HG03175 (cell line): ENCODE measurements at regions not wholly inside any gene's neighbourhood (a gene's known extent, or its start where the extent isn't known, plus 50 kb on each side); places are given as distances from the start of the nearest gene placed in this dataset.
"Not testable (repeated sequence)": the region's sequence is repeated elsewhere in the genome, so short reads cannot be mapped to it uniquely, and the experiment has no call there.

Source experiments
- ATAC-seq: cut with Tn5 transposase; IDR thresholded peaks from one replicate; pipeline ENCODE4 v1.9.1; 2021; ENCODE audit warnings: mild to moderate bottlenecking, moderate library complexity; ENCODE audit not compliant: unreplicated experiment

DNA sequence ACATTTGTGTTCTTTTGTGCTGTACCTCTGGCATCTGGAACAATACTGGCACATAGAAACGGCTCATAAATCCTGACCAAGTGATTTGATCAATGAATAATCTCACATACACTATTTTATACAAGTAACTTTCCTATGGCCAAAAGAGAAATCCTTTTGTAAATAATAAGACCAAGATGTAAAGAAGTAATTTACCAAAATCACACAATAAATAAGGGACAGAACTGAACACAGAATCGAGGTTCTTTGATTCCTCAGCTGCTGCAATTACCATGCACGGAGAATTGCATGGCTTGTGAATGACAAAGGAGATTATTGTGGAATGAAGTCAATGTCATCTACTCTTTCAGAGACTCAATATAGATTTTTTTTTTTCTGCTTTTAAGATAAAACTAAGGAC is 576.8 kb upstream of the SMIM31 start:
- ATAC-seq = no peak

DNA sequence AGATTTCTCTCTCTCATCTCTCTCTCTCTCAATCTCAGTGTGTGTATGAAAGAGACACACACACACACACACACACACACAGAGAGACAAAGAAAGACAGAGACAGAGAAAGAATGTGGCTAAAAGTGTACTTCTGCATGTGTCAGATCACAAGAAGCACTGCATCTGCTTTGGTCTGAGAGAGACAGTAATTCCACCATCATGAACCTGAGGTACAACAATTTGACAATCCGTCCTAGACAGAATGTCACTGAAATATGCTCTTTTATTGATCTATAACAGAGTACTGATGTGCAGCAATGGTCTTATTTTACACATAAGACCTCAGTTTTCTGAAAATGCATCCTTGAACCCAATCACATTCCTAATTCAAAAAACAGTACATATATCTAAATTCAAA is 576.2 kb upstream of the SMIM31 start:
- ATAC-seq = no peak

DNA sequence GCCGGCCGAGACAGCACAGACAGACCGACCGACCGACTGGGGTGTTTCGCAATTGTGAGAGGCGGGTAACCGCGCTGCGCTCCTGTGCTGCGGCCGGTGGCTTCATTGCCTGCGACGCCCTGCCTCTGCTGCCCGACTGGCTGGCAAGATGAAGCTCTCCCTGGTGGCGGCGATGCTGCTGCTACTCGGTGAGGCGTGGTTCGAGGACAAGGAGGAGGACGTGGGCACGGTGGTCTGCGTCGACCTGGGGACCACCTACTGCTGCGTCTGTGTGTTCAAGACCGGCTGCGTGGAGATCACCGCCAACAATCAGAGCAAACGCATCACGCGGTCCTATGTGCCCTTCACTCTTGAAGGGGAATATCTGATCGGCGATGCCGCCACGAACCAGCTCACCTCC is 565.7 kb upstream of the SMIM31 start:
- ATAC-seq = no peak

DNA sequence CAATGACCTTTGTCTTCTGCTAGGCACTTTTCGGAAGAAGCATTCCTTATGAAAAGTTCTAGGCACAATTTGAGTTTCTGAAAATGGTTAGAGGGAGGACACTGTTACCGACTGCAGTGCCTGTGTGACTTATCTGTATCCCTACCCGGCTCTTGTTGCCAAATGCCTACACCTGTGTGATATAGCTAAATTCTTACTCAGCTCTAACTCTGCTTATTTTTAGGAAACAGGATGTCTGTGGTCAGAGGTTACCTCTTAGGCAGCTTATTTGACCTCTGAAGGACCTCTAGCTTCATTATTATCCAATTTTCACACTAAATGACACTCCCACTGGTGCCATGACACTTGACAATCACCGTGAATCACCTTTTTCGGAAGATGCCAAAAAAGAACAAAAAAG is 561.1 kb upstream of the SMIM31 start:
- ATAC-seq = peak; percentile 61

DNA sequence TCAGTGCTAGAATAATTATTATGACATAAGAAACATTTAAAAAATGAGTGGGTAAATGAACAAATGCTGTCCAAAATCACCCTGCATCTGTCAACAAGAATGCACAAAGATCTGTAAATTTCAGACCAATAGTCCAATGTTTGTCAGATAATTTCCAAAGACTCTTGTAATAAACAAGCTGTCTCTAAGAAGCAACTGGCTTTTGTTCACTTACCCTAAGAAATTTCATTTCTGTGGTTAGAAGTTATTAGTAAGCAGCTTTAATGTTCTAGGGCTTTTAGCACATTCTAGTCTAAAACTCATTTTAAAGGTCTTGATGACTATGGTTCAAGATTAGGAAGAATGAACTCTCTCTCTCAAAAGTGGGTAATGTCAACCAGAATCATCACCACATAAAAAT is 560.3 kb upstream of the SMIM31 start:
- ATAC-seq = no peak

DNA sequence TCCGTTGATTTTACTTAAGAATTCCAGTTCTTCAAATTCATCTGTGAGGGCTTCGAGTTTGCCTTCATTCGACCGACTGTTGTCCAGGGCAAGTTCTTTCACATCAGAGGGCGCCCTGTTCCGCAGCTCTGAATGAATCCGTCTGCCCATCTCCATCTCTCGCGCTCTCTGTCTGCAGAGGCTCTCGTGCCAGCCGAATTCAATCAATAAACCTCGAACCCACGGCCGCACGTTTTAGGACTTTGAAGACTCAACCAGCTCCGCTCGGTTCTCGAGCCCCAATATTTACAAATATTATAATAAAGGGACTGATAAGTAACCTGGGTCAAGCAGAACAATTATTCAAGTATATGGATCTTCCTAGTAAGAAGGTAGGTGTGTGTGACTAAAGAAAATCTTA is 556.4 kb upstream of the SMIM31 start:
- ATAC-seq = no peak

DNA sequence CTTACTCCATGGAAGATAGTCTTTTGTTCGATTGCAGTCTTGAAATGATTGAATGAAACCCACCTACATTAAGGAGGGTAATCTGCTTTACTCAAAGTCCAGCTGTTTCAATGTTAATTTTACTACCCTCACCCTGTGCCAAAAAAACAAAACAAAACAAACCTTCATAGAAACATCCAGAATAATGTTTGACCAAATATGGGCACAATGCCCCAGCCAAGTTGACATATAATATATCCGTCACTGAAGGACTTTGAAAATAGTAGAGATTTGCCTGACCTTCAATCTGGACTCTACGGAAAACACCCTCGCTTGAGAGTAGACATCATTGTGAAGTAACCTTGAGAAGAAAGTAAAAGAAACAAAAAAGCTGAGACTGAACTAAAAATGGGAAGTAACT is 550.5 kb upstream of the SMIM31 start:
- ATAC-seq = no peak

DNA sequence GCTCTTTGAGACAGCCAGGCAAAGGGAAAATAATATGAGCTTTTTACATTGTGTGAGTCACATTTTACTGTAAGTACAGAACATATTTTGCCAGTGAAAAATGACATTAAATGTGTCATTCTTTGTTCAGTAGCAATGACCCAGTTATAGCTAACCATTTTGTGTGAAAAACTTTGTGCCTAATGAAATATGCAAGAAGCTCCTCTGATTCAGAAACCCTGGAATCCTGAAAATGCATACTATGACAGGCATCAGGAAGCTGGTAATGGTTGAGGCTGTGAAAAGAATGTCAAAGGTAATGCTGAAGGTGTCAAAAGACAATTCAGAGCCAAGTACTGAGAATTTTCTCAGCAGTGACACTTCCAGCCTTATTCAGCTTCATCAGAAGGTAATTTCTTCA is 549.5 kb upstream of the SMIM31 start:
- ATAC-seq = no peak

DNA sequence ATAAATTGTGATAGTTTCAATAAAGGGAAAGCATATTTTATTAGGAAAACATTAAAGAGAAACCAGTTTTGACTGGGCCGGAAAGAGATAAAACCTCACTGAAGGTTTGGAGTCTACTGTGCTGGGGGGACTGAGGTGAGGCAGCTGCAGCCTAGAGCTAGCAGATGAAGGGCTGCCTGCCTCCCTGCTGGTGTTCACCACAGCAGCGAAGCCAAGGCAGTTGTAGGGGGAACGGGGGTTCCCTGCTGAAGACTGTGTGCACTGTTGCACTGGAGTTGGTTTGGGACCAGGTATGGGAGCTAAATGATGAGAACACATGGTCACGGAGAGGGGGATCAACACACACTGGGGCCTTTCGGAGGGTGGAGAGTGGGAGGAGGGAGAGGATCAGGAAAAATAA is 546.5 kb upstream of the SMIM31 start:
- no peak for ATAC-seq

DNA sequence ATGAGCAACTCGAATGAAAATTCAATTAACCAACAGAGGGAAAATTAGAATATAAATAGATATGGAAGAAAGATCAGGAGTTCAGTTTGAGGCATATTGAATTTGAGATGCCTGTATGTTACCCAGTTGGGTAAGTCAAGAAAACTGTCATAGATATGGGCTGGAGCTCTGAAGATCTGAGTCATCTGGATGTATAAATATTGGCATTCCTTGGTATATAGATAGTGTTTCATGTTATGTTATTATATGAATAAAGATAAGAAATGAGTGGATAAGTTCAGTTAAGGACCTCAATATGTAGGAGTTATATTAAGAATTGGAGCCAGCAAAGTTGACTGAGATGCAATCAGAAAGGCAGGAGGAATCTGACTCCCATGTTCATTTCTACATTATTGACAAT is 543.6 kb upstream of the SMIM31 start:
- no peak for ATAC-seq

DNA sequence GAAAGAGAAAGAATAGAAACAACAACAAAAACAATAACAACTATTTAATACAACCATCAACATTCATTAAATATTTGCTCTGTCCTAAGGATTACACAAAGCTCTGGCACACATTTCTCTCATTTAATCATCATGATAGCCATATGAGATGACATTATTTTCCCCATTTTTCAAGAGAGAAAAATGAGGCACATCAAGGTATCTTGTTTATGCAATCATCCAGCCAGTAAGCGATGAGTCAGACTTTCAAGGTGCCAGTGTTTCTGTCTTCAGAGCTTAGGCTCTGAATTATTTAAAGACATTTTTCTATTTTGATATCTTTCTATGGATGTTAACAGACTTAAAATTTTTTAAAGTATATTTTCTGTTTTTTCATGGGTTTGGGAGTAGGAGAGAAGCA is 541.8 kb upstream of the SMIM31 start:
- no peak for ATAC-seq

DNA sequence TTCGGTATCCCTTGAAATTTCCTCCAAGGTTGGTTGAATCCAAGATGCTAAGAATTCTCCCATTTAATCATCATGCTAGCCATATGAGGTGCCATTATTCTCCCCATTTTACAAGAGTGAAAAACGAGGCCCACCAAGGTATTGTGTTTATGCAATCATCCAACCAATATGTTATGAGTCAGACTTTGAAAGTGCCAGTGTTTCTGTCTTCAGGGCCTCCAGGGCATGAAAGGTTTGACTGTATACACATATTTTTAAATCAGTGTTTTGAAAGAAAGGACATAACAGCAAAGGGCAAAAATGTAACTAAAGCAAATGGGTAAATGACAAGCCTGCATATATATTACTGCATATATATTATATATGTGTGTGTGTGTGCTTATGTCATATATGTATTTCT is 541.2 kb upstream of the SMIM31 start:
- no peak for ATAC-seq

DNA sequence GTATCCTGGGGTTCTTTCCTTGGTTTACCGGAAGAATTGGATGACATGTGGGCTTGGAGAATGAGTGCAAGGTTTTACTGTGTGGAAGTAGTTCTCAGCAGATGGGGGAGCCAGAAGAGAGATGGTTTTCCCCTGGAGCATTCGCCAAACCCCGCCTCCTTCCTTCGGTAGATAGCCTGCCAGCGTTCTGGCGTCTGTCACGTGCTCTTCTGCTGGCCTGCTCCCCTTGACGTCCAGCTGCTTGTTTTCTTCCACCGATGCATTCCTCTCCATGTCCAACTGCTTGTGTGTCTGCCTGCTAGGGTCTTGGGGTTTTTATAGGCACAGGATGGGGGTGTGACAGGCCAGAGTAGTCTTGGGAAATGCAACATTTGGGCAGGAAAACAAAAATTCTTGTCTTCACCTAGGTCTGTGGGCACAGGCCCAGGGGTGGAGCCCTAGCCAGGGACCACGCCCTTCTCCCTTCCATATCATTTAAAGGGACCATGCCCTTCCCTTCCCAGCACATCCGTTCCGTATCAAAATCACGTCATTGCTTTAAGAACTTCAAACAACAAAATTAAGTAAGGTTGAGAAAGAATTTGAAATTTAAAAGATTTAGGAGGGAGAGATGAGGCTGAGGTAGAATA is 538.7 kb upstream of the SMIM31 start:
- no peak for ATAC-seq

DNA sequence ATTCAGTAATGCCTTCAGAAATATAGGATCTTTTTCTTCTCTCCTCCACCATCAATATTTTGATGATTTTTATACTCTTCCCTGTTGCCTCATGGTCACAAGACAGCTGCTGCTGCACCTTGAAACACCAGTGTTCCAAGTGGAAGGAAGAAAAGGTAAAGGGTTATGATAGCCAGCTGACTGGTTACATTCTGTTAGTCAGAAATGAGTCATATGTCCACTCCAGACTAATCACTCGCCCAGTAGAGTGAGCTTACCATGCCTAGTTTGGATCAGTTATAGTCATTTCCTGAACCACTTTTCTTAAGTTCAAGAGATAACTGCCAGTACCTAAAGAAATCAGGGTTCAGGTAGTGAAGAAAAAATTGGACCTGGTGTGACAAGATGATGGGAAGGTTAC is 532.3 kb upstream of the SMIM31 start:
- ATAC-seq = no peak

DNA sequence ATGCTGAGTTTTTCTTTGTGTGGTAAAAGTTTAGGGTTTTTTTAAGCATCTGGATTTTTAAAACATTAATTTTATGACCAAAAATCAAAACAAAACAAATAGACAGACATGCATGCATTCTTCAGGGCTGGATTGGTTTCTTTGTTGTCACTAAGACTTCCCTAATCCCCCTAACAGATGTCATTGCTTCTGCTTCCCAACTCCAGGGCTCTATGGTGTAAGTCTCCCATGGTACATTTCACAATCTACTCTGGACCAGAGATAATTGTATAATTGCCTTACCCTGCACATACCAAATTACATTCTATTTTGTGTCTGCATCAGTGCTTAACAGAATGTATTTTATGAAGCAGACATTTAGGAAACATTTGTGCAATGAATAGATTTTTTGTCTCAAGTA is 529.1 kb upstream of the SMIM31 start:
- ATAC-seq = no peak

DNA sequence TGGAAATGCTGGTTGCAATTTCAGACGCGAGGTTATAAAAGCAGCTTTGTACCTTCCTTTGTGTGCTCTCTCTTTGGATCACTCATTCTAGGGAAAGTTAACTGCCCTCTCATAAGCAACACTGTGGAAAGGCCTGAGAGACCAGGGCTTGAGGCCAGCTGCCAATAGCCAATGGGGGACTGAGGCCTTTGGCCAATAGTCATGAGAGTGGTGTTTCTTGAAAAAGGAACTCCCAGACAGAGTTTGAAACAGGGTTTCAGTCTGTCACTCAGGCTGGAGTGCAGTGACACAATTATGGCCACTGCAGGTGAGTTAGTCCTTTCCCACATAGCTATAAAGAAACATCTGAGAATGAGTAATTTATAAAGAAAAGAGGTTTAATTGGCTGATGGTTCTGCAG is 524.7 kb upstream of the SMIM31 start:
- ATAC-seq = no peak

DNA sequence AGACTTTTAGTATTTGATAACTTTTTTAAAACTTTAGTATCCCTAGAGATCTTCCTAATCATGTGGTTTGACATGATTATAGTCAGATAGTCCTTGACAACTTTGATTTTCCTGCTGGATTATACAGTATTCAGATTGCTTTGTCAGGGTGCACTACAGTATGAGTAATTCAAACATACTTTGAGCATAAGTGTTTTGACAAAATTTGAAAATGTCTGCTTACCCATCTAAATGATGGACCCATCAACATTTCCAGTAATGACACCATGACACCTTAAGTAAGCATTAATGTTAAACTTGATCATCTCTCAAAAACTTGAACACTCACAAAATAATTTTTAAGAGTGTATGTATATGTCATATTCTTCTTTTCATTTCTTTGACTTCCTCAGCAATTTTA is 514.5 kb upstream of the SMIM31 start:
- ATAC-seq = no peak

DNA sequence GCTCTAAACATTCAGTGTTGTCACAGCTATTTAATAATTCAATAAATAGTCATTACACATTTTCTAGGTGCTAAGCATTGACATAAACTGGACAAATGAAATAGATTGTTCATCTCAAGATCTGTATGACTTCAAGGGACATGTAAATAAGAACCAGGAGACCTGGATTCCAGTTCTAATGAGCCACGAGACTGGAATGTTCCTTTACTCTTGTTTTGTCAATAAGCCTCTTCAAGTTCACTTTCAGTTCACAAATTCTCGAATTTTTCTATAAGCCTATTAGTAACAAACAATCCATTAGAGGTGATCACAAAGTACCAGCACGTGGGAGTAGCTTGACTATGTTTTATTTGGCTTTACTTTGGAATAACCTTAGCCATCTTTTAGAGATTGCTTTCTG is 514.0 kb upstream of the SMIM31 start:
- ATAC-seq = no peak

DNA sequence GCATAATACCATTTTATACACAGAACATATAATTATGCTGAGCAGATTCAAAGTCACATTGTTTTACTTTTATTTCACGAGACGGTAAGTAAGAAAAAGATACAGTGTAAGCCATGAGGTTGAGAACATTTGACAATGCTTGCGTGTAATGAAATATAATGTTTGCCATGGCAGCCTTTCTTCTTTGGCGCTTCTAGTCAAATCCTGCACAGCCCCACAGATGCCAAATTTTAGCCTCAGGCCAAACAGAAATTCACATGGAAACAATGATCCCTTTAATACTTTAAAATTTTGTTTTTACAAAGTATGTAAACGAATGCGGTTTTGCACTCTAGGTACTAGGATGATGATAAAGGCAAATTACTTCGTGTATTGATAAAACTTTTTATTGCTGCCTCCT is 502.7 kb upstream of the SMIM31 start:
- ATAC-seq = no peak

DNA sequence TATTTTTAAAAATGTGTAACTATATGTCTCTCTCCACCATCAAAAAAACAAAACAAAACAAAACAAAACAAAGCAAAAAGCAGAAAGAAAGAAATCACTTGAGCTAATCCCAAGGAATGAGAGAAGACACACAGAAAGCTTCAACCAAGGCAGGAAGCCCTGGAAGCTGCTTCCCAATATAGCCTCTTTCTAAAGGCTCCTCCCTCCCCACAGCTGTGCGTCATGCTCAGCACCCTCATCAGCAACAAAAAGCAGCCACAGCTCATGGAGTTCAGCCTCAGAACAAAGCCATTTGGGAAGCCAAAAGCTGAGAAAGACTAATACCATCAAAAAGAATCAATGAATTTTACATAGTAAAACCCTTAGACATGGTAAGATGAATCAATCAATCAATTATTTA is 501.6 kb upstream of the SMIM31 start:
- ATAC-seq = no peak

DNA sequence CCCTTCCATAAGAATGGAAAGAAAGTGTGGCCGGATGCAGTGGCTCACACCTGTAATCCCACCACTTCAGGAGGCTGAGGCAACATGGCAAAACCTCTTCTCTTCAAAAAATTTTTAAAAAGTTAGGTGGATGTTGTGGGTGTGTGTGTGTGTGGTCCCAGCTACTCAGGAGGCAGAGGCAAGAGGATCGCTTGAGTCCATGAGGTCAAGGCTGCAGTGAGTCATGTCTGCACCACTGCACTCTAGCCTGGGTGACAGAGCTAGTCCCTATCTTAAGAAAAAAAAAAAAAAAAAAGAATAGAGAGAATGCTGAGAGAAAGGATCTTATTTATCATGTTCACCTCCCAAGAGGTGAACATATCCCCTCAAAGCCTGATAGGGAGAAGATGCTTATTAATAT is 492.1 kb upstream of the SMIM31 start:
- ATAC-seq = no peak

DNA sequence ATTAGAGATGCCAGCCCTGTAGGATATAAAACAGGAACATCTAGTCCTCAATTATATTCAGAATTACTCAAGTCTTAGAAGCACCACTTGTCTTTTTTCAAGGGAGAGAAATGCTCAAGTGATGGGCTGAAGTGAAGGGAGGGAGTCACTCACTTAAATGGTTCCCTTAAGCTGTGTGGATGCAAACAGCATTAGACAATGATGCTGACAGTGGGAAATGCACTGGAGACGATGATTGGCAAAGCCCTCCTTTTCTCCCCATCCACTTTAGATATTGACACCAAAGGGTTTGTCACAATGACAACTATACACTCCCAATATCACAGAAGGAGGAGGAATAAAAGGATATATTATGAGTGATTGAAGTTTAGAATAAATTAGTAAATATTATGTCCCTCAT is 491.4 kb upstream of the SMIM31 start:
- not testable (repeated sequence) for ATAC-seq

DNA sequence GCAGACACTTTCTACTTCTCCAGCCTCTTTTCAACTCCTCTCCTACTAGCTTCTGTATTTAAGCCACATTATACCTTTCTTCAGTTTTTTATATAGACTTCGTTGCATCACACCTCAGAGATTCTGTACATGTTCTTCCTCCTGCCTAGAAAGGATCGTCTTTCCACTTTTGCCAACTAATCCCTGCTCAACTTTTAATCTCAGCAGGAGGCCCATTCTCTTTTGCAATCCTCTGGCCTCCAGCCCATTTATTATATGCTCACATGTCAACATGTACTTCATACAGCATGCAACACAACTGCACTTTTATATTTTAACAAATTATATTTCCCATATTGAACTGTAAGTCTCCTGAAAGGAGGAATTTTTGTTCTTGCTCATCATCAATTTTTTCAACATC is 476.5 kb upstream of the SMIM31 start:
- not testable (repeated sequence) for ATAC-seq

DNA sequence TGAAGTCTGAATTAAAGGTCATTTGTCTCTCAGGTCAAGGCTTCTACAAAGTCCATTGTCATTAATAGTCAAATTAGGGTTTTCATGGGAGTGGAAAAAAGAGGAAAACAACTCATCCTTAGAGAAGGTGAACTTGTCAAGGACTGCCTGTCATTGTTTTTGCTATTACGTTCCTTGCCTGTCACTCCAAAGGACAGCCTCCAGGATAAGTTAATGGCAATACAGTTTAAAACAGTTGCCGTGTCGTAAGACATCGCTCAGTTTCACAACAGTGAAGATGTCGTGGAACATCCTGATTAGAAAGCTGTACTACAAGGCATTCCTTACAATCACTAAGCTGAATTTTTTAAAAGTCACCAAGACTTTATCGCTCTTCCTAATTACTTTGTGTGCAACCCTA is 466.8 kb upstream of the SMIM31 start:
- ATAC-seq = no peak
